ENCODE measurements at regions not wholly inside any gene's neighbourhood (a gene's known extent, or its start where the extent isn't known, plus 50 kb on each side); places are given as distances from the start of the nearest gene placed in this dataset.

DNA sequence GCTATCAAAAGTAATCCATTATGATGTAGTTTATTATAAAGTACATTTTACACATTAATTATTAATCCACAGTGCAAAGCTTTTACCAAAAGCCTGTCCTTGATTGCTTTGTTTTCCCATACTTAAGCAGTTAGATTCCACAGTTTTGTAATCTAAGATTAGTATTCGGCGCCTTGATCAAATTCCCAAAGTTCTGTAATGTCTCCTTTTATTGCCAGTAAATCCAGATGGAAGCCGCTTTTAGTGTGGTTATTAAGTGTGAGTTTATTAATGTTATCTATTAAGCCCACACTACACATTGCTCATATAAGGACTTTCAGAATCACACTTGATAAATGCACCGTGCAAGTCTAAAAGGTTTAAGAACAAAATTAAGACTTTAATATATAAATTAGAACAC lies 199.2 kb upstream of the PKN2 start:
- Histone ChIP-seq H3K36me3 (ENCODE audit: control insufficient read depth, insufficient read depth, low read length) (no peaks in the 10 kb centered on the region), H3K27me3 (ENCODE audit: control insufficient read depth, insufficient read depth, low read length) (no peaks in the 10 kb centered on the region), H3K4me3 (ENCODE audit: low read depth, low read length) (no peak overlapping the region)
- TF ChIP-seq, protein P1, sequence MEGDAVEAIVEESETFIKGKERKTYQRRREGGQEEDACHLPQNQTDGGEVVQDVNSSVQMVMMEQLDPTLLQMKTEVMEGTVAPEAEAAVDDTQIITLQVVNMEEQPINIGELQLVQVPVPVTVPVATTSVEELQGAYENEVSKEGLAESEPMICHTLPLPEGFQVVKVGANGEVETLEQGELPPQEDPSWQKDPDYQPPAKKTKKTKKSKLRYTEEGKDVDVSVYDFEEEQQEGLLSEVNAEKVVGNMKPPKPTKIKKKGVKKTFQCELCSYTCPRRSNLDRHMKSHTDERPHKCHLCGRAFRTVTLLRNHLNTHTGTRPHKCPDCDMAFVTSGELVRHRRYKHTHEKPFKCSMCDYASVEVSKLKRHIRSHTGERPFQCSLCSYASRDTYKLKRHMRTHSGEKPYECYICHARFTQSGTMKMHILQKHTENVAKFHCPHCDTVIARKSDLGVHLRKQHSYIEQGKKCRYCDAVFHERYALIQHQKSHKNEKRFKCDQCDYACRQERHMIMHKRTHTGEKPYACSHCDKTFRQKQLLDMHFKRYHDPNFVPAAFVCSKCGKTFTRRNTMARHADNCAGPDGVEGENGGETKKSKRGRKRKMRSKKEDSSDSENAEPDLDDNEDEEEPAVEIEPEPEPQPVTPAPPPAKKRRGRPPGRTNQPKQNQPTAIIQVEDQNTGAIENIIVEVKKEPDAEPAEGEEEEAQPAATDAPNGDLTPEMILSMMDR (IDR thresholded peaks at IDR 0.05; ENCODE audit: insufficient read depth, low read depth, low read length): no peak
- ChIA-PET CTCF (no interaction called here), POLR2A (no interaction called here)
- no peak for DNase-seq (ENCODE audit: low read depth)

GRCh38 chr1:88488237-88488636 lies 195.8 kb upstream of the PKN2 start:
- H3K27me3 ChIP-seq (ENCODE audit: control insufficient read depth, insufficient read depth, low read length): no peaks in the 10 kb centered on the region
- H3K4me3 ChIP-seq (ENCODE audit: low read depth, low read length): no peak overlapping the region
- POLR2A ChIA-PET: no interaction called here
- no peaks in the 10 kb centered on the region for H3K36me3 ChIP-seq (ENCODE audit: control insufficient read depth, insufficient read depth, low read length)
- DNase-seq (ENCODE audit: low read depth): no peak
- TF ChIP-seq, protein P1 (IDR thresholded peaks at IDR 0.05; ENCODE audit: insufficient read depth, low read depth, low read length): no peak
- CTCF ChIA-PET: no interaction called here

DNA sequence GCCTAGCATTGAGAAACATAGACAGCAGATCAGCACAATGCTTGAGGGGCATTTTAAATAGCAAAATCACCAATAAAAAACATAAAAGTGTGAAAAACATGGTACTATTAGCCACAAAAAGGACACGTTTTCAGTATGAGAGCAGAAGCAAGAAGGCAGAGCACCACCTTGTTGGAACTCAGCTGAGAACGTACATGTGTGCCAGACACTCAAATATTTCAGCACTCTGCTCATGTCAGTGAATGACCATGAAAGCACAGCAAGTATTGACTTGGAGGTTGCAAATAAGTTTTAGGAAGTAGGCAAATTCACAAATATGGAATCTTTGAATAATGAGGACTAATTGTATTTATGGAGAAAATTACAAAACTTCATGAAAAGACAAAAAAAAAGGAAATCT lies 193.4 kb upstream of the PKN2 start:
- TF ChIP-seq, protein P1 (IDR thresholded peaks at IDR 0.05; ENCODE audit: insufficient read depth, low read depth, low read length): no peak
- H3K27me3 ChIP-seq (ENCODE audit: control insufficient read depth, insufficient read depth, low read length): no peaks in the 10 kb centered on the region
- no peak for DNase-seq (ENCODE audit: low read depth)
- ChIA-PET CTCF (no interaction called here), POLR2A (no interaction called here)
- H3K36me3 ChIP-seq (ENCODE audit: control insufficient read depth, insufficient read depth, low read length): no peaks in the 10 kb centered on the region
- H3K4me3 ChIP-seq (ENCODE audit: low read depth, low read length): no peak overlapping the region

DNA sequence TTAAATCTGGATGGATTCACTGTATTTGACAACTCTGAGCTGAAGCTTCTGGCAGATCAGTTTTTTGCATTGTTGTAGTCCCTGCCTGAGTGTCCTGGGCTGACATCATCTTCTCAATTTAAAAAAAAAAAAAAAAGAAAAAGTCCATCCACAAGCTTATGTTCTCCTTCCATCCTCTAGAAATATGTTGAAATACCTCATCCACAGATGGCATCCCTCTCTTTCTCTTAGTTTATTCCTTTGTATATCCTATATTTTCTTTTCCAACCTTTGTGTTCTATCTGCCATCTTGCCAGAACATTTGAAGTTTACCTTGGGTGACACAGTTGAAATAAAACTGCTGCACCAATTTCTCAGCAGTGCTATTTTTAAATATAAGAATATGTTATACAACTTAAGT lies 184.4 kb upstream of the PKN2 start:
- ChIA-PET POLR2A (no interaction called here), CTCF (no interaction called here)
- DNase-seq (ENCODE audit: low read depth): no peak
- H3K36me3 ChIP-seq (ENCODE audit: control insufficient read depth, insufficient read depth, low read length): no peaks in the 10 kb centered on the region
- no peak overlapping the region for H3K4me3 ChIP-seq (ENCODE audit: low read depth, low read length)
- no peaks in the 10 kb centered on the region for H3K27me3 ChIP-seq (ENCODE audit: control insufficient read depth, insufficient read depth, low read length)
- TF ChIP-seq, protein P1 (IDR thresholded peaks at IDR 0.05; ENCODE audit: insufficient read depth, low read depth, low read length): no peak

- no peak overlapping the region for H3K4me3 ChIP-seq (ENCODE audit: low read depth, low read length)
- ChIA-PET CTCF (no interaction called here), POLR2A (no interaction called here)
- DNase-seq (ENCODE audit: low read depth): no peak
- TF ChIP-seq, protein P1 (IDR thresholded peaks at IDR 0.05; ENCODE audit: insufficient read depth, low read depth, low read length): no peak
- no peaks in the 10 kb centered on the region for H3K27me3 ChIP-seq (ENCODE audit: control insufficient read depth, insufficient read depth, low read length)
- H3K36me3 ChIP-seq (ENCODE audit: control insufficient read depth, insufficient read depth, low read length): no peaks in the 10 kb centered on the region
Measured at GRCh38 chr1:88502886-88503285, 181.2 kb upstream of the PKN2 start.
